Prostate gland (tissue), 2 donors: ENCODE measurements at regions not wholly inside any gene's neighbourhood (a gene's known extent, or its start where the extent isn't known, plus 50 kb on each side); places are given as distances from the start of the nearest gene placed in this dataset.

Experiments
- CTCF ChIP-seq, 4 experiments: fragments of 200-600 bp in 2 of 4; fragments of 450-650 bp in 2 of 4; sonication (generic) in 2 of 4; IDR thresholded peaks; 1 replicate in 3 of 4; 2 replicates in 1 of 4; pipeline ENCODE4 v1.5.1; 2016 to 2019; ENCODE audit warnings: antibody characterized with exemption in 4 of 4, mild to moderate bottlenecking in 2 of 4, moderate library complexity in 2 of 4
- POLR2A ChIP-seq: fragments of 450-650 bp; IDR thresholded peaks from one replicate; pipeline ENCODE4 v1.6.1; 2016; ENCODE audit warnings: antibody characterized with exemption, mild to moderate bottlenecking

- TF ChIP-seq CTCF (IDR thresholded peaks at IDR 0.05) = no peak
- TF ChIP-seq POLR2A = no peak
These were observed 201.5 kb upstream of the TNRC6C start for GRCh38 chr17:77756846-77757560.
